Esophagus muscularis mucosa (tissue), 3 donors: ENCODE measurements at regions not wholly inside any gene's neighbourhood (a gene's known extent, or its start where the extent isn't known, plus 50 kb on each side); places are given as distances from the start of the nearest gene placed in this dataset.

ENCODE experiments used
- POLR2A ChIP-seq: fragments of 450-650 bp; IDR thresholded peaks from one replicate; pipeline ENCODE4 v1.6.1; 2017; ENCODE audit warnings: antibody characterized with exemption, moderate library complexity, mild to moderate bottlenecking, low read depth
- TF ChIP-seq, protein P1 (sequence below), 3 experiments: fragments of 200-600 bp in 2 of 3; fragments of 450-650 bp in 1 of 3; sonication (generic) in 2 of 3; IDR thresholded peaks; one replicate each; pipeline ENCODE4 v1.5.1; 2017 to 2019; ENCODE audit warnings: antibody characterized with exemption in 3 of 3, mild to moderate bottlenecking in 2 of 3, moderate library complexity in 1 of 3

DNA sequence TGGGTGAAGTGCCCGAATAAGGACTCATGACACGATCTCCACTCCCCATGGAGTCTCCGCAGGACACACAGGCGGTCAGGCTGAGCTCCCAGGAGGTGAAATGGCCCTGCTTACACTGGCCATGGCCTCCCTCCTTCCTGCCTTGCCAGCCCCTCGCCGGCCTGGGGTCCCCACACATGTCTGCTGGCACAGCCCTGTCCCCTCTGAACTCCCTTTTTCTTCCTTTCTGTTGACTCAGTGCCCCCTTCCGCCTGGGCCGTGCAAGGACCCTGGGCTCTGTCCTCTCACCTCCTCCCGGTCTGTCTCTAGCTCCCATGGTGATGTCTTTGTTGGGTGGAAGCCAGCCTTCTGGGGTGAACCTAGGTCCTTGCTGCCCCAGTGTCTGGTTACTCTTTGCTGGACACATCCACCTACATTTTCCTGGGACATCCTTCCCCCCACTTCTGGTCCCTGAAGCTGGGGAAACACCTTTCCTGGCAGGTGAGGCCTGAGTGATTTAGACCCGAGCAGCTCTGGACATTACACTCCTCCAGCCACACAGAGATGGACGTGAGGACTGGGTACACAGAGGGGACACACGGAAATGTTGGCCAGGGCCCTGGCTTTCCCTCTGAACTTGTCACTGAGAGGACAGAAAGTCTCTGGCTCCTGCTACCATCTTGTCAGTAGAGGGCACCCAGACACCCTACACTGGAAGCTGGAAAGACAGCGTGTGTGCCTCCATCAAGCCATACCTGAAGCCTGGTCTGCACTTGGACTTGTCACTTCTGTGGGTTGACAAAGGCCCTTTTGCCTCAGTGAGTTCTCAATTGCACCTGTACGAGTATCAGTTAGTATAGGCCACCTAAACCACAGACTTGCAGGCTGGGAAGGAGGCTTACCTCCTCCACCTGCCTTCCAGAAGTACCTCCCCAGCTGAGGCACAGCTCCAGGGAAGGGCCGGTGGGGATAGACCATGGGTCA, 864.3 kb downstream of the TBC1D22A start:
- no peak for TF ChIP-seq POLR2A
- TF ChIP-seq, protein P1, sequence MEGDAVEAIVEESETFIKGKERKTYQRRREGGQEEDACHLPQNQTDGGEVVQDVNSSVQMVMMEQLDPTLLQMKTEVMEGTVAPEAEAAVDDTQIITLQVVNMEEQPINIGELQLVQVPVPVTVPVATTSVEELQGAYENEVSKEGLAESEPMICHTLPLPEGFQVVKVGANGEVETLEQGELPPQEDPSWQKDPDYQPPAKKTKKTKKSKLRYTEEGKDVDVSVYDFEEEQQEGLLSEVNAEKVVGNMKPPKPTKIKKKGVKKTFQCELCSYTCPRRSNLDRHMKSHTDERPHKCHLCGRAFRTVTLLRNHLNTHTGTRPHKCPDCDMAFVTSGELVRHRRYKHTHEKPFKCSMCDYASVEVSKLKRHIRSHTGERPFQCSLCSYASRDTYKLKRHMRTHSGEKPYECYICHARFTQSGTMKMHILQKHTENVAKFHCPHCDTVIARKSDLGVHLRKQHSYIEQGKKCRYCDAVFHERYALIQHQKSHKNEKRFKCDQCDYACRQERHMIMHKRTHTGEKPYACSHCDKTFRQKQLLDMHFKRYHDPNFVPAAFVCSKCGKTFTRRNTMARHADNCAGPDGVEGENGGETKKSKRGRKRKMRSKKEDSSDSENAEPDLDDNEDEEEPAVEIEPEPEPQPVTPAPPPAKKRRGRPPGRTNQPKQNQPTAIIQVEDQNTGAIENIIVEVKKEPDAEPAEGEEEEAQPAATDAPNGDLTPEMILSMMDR (IDR thresholded peaks at IDR 0.05) = no peak
